Liver (tissue), 3 donors: ENCODE measurements at regions not wholly inside any gene's neighbourhood (a gene's known extent, or its start where the extent isn't known, plus 50 kb on each side); places are given as distances from the start of the nearest gene placed in this dataset.

Experiments used
- CTCF ChIP-seq: fragments of 150-350 bp; IDR thresholded peaks from 2 replicates; pipeline ENCODE4 v1.5.1; 2017; ENCODE audit warnings: improper control_type of control experiment, low read depth, low read length; ENCODE audit not compliant: missing input control
- EGR1 ChIP-seq, 2 donors: IDR thresholded peaks; 2 replicates each; pipeline ENCODE4 v1.6.1; 2016 to 2018; ENCODE audit warnings: antibody characterized with exemption in 2 of 2, low read depth in 2 of 2
- GABPA ChIP-seq, 2 donors: IDR thresholded peaks in 1 of 2; conservative IDR thresholded peaks in 1 of 2; 2 replicates each; pipeline ENCODE4 v1.6.1; 2016; ENCODE audit warnings: antibody characterized with exemption in 2 of 2, mild to moderate bottlenecking in 1 of 2, moderate library complexity in 1 of 2
- HNF4A ChIP-seq, 2 donors: conservative IDR thresholded peaks; 2 replicates each; pipeline ENCODE4 v1.6.1; 2016; ENCODE audit warnings: antibody characterized with exemption in 2 of 2, mild to moderate bottlenecking in 2 of 2
- JUND ChIP-seq, 2 donors: IDR thresholded peaks; 2 replicates each; pipeline ENCODE4 v1.6.1; 2016; ENCODE audit warnings: antibody characterized with exemption in 2 of 2
- MAX ChIP-seq: IDR thresholded peaks from 2 replicates; pipeline ENCODE4 v1.6.1; 2016; ENCODE audit warnings: antibody characterized with exemption
- RAD21 ChIP-seq, 2 donors: IDR thresholded peaks; 2 replicates each; pipeline ENCODE4 v1.6.1; 2016; ENCODE audit warnings: antibody characterized with exemption in 2 of 2, mild to moderate bottlenecking in 2 of 2
- REST ChIP-seq: IDR thresholded peaks from 2 replicates; pipeline ENCODE4 v1.6.1; 2016; ENCODE audit warnings: antibody characterized with exemption, mild to moderate bottlenecking
- RXRA ChIP-seq, 2 donors: IDR thresholded peaks; 2 replicates each; pipeline ENCODE4 v1.6.1; 2017 to 2018; ENCODE audit warnings: antibody characterized with exemption in 2 of 2, mild to moderate bottlenecking in 1 of 2
- TAF1 ChIP-seq: conservative IDR thresholded peaks from 2 replicates; pipeline ENCODE4 v1.6.1; 2016; ENCODE audit warnings: antibody characterized with exemption, mild to moderate bottlenecking
- YY1 ChIP-seq: IDR thresholded peaks from 2 replicates; pipeline ENCODE4 v1.6.1; 2016; ENCODE audit warnings: antibody characterized with exemption, mild to moderate bottlenecking
- ZBTB33 ChIP-seq: IDR thresholded peaks from 2 replicates; pipeline ENCODE4 v1.6.1; 2016; ENCODE audit warnings: antibody characterized with exemption
- donor health status: healthy.
- donor health status: healthy.

- no peak for TF ChIP-seq ZBTB33
- TF ChIP-seq RXRA (IDR thresholded peaks at IDR 0.05): no peak
- no peak for TF ChIP-seq CTCF
- no peak for TF ChIP-seq REST
- TF ChIP-seq RAD21 (IDR thresholded peaks at IDR 0.05): no peak
- no peak for TF ChIP-seq TAF1
- no peak for TF ChIP-seq HNF4A (conservative IDR thresholded peaks at IDR 0.05)
- TF ChIP-seq MAX: no peak
- no peak for TF ChIP-seq GABPA (IDR thresholded peaks at IDR 0.05 in 1 of 2, conservative IDR thresholded peaks at IDR 0.05 in 1 of 2)
- TF ChIP-seq EGR1 (IDR thresholded peaks at IDR 0.05; ENCODE audit: low read depth in 2 of 2): no peak
- TF ChIP-seq YY1: no peak
- TF ChIP-seq JUND (IDR thresholded peaks at IDR 0.05): no peak
Measured at GRCh38 chr11:69352166-69352565, 58.2 kb downstream of the MYEOV start.
